GM04503 (cell line): ENCODE measurements at regions not wholly inside any gene's neighbourhood (a gene's known extent, or its start where the extent isn't known, plus 50 kb on each side); places are given as distances from the start of the nearest gene placed in this dataset.
"Not testable (repeated sequence)": the region's sequence is repeated elsewhere in the genome, so short reads cannot be mapped to it uniquely, and the experiment has no call there.

Experiments used
- DNase-seq: peaks from one replicate; pipeline ENCODE4 v3.0.0-alpha.2; 2012; ENCODE audit warnings: low read depth

- DNase-seq: no peak
Observed at GRCh38 chr14:35938770-35939169, 112.6 kb downstream of the BRMS1L start.

DNA sequence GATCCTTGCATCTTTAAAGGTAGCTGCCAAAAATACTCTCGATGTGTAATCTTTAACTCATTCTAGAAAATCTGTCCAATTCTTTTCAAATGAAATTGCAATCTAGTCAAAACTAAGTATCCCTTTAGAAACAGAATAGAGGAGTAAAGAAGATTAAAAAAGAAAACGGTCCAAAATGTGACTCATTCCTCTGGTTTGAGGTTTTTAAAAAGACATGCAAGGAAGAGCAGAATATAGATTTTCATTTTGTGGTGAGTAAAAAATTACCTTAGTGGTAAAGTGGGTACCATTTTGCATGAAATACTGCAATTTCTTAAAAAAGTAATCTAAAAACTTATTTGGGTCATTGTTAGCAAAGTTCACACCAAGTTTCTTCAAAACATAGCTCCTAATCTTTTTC, 108.4 kb downstream of the BRMS1L start:
- DNase-seq: no peak

- no peak for DNase-seq
Observed at GRCh38 chr14:35932659-35933159, 106.6 kb downstream of the BRMS1L start.

DNA sequence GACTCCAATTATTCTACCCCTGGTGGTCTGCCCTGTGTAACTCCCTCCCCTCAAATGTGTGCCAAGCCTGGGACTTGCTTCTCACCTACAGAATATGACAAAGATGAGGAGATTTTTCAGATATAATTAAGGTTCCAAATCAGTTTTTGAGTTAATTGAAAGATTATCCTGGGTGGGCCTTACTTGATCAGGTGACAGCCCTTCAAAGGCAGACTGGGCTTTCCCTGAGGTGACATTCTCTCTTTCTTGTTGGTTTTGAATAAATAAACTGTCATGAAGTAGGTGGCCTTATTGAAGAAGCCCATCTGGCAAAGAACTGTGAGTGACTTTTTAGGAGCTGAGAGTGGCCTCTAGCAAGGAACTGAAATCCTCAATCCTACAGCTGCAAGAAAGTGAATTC, 106.0 kb downstream of the BRMS1L start:
- no peak for DNase-seq

- DNase-seq: no peak
Observed at GRCh38 chr14:35931346-35931745, 105.2 kb downstream of the BRMS1L start.

DNA sequence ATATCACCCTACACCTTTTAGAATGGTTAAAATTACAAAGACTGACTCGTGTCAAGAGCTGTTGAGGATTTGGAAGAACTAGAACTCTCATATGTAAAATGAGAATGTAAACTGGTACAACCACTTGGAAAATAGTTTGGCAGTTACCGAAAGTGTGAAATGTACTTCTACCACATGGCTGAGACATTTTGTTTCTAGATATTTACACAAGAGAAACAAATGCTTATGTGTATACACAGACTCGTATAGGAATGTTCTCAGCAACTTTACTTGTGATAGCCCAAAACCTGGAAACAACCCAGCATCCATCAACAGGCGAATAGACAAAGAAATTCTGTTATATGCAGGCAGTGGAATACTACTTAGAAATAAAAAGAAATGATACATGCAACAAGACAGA, 103.0 kb downstream of the BRMS1L start:
- no peak for DNase-seq

GRCh38 chr14:35927727-35928126, 101.6 kb downstream of the BRMS1L start:
- DNase-seq: no peak

DNA sequence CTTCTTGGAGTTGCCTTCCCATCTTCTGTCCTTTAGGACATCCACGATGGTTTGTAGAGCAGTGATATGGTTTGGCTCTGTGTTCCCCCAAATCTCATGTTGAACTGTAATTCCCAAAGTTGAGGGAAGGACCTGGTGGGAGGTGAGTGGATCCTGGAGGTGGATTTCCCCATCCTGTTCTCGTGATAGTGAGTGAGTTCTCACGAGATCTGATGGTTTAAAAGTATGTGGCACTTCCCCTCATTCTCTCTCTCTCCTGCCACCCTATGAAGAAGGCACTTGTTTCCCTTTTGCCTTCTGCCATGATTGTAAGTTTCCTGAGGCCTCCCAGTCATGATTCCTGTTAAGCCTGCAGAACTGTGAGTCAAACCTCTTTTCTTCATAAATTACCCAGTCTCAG, 99.2 kb downstream of the BRMS1L start:
- DNase-seq: no peak

DNA sequence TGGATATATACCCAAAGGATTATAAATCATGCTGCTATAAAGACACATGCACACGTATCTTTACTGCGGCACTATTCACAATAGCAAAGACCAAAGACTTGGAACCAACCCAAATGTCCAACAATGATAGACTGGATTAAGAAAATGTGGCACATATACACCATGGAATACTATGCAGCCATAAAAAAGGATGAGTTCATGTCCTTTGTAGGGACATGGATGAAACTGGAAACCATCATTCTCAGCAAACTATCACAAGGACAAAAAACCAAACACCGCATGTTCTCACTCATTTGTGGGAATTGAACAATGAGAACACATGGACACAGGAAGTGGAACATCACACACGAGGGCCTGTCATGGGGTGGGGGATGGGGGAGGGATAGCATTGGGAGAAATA, 96.5 kb downstream of the BRMS1L start:
- DNase-seq: not testable (repeated sequence)

DNA sequence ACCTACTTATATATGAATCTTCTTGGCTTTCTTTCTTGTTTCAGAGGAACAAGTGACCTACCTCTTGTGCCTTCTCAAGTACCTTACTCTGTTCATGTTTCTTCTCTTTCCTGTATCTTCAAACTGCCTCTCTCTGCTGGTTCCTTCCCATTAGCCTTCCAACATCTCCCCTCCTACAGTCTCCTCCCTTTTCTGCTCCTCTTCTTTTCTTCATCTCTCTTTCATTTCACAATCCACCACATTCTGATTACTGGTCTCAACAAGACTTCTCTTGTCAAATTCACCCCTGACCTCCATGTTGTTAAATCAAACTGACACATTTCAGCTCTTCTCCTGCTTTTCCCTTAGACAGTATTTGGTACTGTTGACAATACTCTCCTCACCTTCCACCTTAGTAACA, 95.6 kb downstream of the BRMS1L start:
- no peak for DNase-seq
